ENCODE measurements at regions not wholly inside any gene's neighbourhood (a gene's known extent, or its start where the extent isn't known, plus 50 kb on each side); places are given as distances from the start of the nearest gene placed in this dataset.

DNA sequence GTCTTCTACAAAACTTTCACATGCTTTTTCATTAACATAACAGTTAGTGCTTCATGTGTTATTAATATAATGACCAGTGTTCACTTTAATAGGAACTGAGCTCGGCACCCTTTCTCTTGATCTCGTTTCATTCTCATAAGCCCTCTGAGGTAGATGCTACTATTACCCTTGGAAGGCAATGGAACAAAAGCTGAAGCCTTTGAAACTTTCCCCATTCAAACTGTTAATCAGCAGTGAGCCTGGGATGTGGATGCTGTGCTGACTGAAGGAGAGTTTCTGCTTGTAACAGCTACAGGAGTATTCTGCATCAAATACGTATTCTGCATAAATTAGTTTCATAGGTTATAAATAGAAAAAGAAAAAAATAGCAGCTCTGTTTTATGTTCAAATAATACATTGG lies 904.0 kb upstream of the CDH2 start:
- no peak for DNase-seq (ENCODE audit: low read depth)

- no peak for DNase-seq (ENCODE audit: low read depth)
Measured at GRCh38 chr18:29078273-29078672, 901.3 kb upstream of the CDH2 start.

GRCh38 chr18:29077344-29077743 lies 900.4 kb upstream of the CDH2 start:
- DNase-seq (ENCODE audit: low read depth) = no peak

DNA sequence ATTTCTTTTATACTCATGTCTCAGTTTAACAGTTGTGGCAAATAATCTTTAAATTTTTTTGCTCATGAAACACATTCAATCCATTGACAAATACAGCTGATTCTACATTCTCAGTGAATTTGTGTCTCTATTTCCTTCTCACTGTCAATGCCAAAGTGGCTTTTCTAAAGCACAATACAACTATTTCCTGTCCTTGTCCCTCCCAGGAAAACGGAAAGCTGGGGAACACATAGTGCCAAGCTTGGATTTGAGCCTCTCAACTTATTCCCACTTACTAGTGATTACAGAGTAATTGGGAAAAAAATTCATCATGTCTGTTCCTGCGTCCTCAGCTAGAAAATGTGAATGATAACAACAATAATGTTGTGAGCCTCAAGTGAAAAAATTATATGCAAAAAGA lies 899.7 kb upstream of the CDH2 start:
- DNase-seq (ENCODE audit: low read depth) = no peak

DNA sequence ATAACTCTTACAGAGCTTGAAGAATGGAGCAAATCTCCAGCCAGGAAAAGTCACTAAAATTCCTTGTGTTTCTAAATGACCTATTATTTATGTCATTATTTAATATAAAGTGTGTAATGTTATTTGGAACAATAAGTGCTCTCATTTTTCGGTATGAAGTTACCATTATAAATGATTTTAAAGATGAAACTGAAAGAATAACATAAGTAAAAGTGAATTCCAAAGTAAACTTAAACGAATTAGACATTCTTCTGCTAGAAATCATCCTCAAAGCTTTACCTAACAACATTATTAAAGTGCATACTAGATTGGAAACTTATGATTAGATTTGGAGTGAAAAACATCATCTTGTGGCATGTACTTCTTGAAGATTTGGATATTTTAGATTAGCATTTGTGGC lies 897.2 kb upstream of the CDH2 start:
- no peak for DNase-seq (ENCODE audit: low read depth)

- DNase-seq (ENCODE audit: low read depth) = no peak
Measured at GRCh38 chr18:29071869-29072268, 894.9 kb upstream of the CDH2 start.

DNA sequence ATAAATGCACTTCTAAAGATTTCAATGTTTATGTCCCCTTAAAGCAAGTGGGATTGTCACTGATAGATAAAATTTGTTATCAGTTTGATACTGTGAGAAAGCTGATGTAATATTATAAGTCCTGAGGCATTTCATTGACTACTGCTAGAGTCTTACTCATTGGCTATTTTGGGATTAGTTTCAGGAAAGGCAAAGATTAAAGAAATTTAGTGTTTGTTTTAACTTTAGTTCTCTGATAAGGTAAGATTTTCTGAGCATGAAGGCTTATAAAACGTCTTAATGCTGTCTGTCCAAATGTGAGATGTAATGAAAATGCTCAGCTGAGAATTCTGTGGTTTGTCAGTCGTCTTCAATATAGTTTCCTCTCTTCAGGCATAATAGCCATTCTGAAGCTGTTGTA lies 886.4 kb upstream of the CDH2 start:
- DNase-seq (ENCODE audit: low read depth) = no peak

- DNase-seq (ENCODE audit: low read depth) = no peak
Measured at GRCh38 chr18:29062921-29063320, 886.0 kb upstream of the CDH2 start.

GRCh38 chr18:29060349-29060748 lies 883.4 kb upstream of the CDH2 start:
- no peak for DNase-seq (ENCODE audit: low read depth)

DNA sequence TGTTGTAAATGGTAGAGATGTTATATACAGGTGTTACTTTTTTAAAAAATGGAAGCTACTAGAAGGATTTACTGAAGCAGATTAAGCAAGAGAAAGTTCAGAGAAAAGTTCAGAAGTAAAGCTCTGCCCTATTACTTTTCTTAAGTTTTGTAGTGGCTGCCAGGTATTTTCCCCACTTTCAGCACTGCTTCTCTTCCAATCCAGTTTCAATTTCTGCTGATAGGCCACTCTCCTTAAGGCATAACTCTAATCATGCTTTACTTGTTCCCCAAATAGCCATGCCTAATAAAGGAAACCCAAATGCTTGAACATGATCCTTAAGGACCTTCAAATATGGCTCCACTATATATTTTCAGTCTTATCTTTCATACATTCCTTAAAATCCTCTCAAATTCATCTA lies 880.8 kb upstream of the CDH2 start:
- no peak for DNase-seq (ENCODE audit: low read depth)

GRCh38 chr18:29056800-29057199 lies 879.9 kb upstream of the CDH2 start:
- DNase-seq (ENCODE audit: low read depth) = no peak

DNA sequence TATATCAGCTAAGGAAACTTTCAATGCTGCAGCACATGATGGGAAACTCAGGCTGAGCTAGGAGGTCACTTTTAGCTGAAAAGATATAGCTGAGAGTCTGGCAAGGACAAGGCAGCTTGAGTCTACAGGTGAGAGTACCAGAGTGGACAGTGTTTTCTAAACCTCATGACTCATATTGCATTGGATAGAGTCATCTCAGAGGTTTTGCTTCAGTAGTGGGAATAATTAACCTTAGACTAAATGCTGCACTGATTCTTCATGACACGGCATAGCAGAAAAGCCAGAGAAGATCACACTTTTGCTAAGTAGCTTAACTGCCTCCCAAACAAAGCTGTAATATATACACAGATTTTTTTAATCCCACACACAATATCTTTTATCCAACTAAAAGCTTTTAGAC lies 865.0 kb upstream of the CDH2 start:
- DNase-seq (ENCODE audit: low read depth) = no peak

DNA sequence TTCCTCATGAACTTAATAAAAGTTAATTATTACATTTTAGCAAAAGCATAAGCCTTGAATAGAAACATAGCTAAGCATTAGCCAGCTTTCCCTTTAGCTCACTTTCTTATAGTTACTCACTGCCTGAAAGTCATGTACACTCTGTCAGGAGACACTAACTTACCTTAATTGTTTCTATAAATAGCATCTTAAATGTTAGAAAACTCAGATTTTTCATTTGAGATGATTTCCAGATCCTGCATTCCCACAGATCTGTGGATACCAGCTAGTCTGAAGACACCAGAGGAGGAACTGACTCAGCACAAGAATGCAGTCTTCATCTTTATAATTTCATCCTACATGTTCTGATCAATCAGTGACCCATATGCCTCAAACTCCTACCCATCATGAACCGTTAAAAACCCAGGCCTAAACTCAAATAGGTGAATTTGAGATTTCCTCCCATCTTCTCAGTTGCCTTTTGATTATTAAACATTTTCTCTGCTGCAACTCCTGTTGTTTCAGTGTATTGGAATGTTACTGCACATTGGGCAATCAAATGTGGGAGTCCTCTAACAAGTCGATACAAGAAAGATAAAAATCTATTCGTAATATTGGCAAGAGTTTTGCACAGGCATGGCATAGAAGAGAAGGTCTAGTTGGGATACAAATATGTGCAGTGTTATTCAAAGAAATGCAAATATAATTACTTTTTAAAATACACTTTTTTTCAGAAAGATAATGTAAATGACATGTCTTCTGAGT lies 857.4 kb upstream of the CDH2 start:
- DNase-seq (ENCODE audit: low read depth) = no peak

GRCh38 chr18:29028560-29028959 lies 851.6 kb upstream of the CDH2 start:
- DNase-seq (ENCODE audit: low read depth) = no peak

GRCh38 chr18:29018976-29019375 lies 842.0 kb upstream of the CDH2 start:
- DNase-seq (ENCODE audit: low read depth) = no peak

GRCh38 chr18:29012883-29013465 lies 836.0 kb upstream of the CDH2 start:
- no peak for DNase-seq (ENCODE audit: low read depth)

DNA sequence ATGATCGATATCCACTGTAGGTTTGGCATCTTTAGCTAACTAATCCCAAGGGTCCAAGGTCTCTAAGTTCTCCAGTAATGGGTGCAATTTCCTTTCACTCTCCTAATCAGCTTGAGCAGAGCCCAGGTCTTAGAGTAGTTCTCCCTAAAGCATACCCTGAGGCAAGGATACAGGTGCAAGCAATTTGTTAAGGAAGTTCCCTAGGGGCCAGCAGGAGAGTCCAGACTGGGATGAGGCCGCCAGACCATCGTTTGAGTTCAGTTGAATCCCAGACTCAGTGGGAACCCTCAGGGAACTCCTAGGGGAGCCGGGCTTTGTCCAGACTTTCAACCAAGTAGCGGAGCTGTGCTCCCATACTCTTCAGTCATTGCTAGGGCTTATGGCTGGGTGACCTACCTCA lies 835.4 kb upstream of the CDH2 start:
- DNase-seq (ENCODE audit: low read depth) = no peak

- DNase-seq (ENCODE audit: low read depth) = no peak
Measured at GRCh38 chr18:29009250-29009803, 832.4 kb upstream of the CDH2 start.

- no peak for DNase-seq (ENCODE audit: low read depth)
Measured at GRCh38 chr18:29008809-29009208, 831.9 kb upstream of the CDH2 start.

- DNase-seq (ENCODE audit: low read depth) = no peak
Measured at GRCh38 chr18:29007986-29008654, 831.2 kb upstream of the CDH2 start.

GRCh38 chr18:29004921-29005320 lies 828.0 kb upstream of the CDH2 start:
- no peak for DNase-seq (ENCODE audit: low read depth)

DNA sequence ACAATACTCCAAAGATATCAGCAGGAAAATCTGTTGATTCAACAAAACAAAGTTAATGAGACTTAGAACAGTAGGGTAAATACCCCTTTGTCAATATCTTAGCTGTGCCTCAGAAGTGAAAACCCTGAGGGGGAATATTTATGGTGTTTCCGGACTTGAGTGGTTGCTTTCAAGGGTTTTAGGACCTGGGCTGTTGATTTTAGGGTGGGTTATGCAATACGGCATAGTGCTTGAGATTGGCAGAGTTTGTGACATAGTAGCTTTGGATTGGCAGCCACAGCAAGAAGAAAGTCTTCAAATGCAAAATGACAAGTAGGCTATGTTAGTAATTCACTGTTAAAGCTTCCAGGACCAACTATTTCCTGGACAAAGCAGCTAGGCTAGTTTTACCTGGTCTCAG lies 826.3 kb upstream of the CDH2 start:
- no peak for DNase-seq (ENCODE audit: low read depth)

DNA sequence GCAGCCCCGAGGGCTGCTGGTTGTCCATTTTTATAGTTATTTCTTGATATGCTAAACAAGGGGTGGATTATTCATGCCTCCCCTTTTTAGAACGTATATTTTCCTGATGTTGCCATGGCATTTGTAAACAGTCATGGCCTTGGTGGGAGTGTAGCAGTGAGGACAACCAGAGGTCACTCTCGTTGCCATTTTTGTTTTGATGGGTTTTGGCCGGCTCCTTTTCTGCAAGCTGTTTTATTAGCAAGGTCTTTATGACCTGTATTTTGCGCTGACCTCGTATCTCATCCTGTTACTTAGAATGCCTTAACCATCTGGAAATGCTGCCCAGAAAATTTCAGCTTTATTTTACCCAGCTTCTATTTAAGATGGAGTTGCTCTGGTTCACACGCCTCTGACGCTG lies 825.8 kb upstream of the CDH2 start:
- DNase-seq (ENCODE audit: low read depth) = no peak

Data from Daoy (cell line).